HG03095 (cell line): ENCODE measurements at regions not wholly inside any gene's neighbourhood (a gene's known extent, or its start where the extent isn't known, plus 50 kb on each side); places are given as distances from the start of the nearest gene placed in this dataset.

Experiments
- ATAC-seq: cut with Tn5 transposase; IDR thresholded peaks from one replicate; pipeline ENCODE4 v1.9.1; 2021; ENCODE audit warnings: moderate library complexity; ENCODE audit not compliant: unreplicated experiment

GRCh38 chr17:77266891-77267341, 126.1 kb downstream of the SEC14L1 start:
- ATAC-seq: no peak

DNA sequence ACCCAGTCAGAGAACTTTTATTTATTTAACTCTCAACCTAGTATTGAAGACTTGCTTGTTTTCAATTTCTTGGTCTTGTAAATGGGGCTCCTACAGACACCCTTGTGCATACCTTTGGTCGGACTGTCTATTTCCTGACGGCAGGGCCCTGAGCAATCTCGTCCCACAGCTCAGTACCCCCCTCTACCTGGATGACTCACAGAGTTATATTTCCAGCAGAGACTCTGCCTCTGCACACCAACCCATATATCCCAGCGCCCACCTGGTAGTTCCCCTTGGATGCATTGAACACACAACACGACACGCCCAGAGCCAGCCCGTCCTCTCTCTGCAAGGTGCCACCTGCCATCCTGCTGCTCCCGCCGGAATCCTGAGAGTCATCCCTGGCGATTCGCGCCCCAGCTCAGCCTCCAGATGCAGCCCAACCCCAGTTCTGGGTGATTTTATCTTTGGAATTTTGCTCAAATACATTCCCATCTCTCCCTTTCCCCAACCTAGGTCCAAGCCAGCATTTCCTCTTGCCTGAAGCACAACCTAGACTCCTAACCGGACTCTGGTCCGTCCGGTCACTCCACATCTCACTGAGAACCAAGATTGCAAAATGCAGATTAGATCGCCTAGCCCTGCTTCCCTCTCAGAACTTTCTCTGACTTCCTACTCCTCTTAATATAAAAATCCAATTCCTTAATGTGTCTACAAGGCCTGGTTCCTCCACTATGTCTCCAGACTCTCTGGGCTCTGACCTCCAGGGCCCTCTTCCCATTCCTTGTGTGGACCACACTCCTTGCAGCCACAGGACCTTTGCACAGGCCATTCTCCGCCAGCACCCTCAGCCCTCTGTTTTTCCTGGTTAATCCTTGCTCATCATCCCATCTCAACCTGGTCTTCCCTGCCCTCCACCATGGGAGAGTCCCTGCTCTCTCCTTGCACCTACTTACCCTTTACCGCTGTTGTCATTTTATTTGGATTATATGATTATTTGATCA, 129.2 kb downstream of the SEC14L1 start:
- ATAC-seq: no peak

DNA sequence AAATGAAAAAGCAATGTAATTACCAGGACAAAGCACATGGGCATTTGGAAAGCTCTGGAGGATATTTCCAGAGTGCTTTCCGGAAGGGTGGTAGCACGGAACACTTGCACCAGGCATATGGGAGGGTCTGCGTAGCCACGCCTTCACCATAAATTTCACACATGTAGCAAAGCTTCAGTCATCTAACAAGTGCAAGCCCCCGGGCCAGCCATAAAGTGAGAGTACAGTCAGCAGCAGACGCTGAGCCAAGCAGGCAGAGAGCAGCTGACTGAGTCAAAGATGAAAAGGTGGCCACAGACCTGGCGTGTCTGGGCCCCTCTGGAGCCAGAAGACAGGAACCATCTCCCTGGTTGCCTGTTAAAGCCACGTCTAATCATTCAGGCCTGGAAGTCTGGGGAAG, 130.6 kb downstream of the SEC14L1 start:
- no peak for ATAC-seq

GRCh38 chr17:77273397-77274085, 132.8 kb downstream of the SEC14L1 start:
- no peak for ATAC-seq

DNA sequence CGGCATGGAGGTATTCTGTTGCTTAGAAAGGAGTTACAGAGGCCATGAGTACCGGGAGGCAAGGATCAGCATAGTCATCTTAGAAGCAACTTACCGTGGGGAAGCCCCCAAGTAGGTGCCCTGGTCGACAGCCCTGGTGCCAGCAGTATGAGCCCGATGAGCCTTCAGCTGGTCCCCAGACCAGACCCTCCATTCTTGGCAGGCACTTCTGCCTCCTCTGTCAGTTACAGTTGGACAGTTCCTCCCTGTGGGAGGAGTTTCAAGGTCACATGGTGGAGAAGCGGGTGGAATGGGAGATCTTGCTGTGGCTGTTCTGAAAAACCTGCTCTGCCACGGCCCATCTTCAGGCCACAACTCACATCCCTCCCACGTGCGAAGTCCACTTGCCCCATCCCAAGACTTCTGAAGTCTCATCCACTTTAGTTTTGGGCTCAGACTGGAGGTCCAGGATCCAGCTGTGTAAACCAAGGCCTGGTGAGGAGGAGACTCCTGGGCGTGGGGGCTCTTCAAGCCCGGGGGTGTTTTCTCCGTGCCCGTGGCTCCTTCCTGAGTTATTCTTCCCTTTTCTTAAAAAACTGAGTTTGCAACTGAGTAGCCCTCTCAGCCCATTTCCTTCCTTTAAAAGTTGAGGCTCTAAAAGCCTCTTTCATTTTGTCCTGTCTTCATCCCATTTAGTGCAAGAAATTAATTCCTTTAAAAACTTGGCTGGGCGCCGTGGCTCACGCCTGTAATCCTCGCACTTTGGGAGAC, 133.5 kb downstream of the SEC14L1 start:
- ATAC-seq: no peak

DNA sequence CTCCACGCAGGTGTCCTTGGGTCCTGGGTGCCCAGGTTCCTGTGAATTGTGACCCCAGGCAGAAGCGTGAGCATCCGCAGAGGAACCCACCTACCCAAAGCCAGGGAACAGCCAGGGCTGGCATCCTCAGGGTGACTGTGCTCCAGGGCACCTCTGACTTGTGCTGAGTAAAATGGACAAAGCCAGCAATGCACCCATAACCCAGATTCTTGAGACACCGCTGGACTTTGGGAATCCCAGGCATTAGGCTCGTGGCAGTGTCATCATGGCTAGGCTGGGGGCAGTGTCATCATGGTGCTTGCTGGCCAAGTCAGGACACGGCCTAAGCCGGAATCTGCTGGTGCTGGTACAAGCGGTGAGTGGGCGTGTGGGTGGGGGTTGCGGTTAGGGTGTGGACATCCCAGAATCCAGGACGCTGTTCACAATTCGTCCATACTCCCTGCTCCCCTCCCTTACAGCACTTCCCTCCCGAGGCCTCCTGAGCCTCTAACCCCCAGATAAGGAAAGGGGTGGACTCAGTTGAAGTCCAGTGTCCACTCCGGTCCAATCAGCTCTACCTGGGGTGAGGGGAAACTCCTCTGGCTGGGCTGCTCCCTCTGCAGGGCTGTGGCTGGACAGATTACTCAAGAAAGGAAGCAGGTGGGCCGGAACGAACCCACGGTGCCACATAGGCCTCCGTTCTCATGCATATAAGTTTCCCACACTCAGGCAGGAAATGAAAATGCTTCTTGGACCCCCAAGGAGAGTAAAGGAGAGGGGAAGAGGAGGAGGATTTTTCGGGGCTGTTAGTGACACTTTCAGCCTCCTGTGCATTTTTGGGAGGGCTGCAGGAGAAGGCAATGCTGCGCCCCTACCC, 138.9 kb downstream of the SEC14L1 start:
- ATAC-seq: no peak

GRCh38 chr17:77280304-77281121, 139.7 kb downstream of the SEC14L1 start:
- ATAC-seq: no peak

- ATAC-seq: peak; percentile 54
These were observed 140.5 kb downstream of the SEC14L1 start for GRCh38 chr17:77281122-77281903.

- no peak for ATAC-seq
These were observed 141.2 kb downstream of the SEC14L1 start for GRCh38 chr17:77281904-77282367.

DNA sequence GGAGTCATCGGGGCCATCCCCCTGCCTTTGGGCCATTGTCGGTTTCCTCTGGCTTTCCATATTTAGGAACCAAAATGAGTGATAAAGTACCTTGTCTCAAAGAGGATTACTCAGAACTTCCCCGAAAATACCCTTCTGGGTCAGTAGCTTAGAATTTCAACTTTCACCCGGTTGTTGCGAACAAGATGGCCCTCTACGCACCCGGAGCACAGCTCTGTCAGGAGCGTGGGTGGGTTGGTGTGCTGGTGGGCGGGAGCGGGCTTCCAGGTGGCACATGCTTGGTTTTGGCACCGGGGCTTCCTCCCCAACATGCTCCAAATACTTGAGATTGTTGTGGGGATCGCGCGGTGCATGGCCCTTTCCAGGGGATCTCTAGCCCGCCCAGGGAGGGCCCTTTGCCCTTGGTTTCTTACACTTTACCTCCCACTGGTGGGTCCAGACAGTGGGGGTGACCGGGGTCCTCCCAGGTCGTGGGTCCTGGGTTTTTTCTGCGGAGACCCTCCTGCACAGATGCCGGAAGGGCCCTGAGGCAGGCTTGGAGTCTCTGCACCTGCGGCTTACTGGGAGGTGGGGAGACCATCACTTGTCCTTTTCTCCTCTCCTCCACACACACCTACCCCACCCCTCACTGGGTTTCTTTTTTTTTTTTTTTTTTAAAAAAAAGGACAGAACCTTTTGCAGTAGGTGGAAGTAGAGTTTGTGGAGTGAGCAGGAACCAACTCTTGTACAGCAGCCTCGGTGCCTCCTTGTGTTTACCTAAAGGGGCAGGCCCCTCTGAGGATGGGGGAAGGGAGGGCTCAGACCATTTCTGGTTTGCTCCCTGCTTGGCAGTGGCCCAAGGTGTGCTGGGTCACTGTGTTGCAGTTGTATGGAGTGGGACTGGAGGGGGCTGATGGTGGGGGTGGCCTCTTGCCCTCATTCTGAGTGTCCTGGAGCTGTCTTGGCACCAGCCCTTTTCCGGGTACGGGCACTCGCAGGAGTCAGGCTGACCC, 142.1 kb downstream of the SEC14L1 start:
- no peak for ATAC-seq

GRCh38 chr17:77284023-77284617, 143.4 kb downstream of the SEC14L1 start:
- no peak for ATAC-seq

DNA sequence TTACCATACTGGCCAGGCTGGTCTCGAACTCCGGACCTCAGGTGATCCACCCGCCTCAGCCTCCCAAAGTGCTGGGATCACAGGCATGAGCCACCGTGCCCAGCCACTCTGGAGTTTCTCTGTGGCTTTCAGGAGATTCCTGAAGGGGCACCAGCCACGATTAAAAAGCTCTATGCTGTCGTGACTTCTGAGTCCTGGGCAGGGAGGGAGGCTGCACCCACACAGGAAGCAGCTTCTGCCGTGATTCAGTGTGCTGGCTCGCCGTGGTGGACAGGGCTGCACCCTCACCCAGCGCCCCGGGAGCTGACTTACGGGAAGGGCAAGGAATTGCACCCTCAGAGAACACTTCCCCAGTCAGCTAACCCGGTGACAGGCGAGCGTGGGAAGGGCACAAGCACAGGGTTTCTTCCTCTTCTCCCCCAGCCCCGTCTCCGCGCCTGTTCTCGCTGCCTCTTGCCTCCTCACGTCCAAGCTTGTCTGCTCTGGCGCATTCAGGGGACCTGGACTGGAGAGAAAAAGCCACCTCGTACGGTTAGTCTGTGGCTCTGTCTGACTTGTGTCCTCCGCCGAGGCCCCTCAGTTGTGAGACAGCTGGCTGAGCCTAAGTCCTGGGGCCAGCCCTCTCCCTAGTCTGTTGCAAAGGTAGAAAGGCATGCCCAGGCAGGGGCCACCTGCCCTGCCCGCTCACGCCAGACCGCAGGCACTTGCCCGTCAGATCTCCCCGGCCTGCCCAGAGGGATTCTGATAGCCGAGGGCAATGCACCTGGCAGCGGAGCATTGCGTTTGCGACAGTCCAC, 145.0 kb downstream of the SEC14L1 start:
- ATAC-seq: no peak

DNA sequence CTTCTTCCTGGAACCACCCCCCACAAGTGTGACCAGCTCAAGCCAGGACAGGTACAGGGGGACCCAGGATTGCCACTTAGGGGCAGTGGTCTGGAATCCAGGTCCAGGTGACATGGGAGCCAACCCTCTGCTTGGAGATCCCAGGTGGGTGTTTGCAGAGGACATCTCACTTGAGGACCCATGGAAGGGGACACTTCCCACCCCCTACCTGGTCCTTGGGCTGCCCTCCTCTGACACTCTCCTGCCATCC, 145.5 kb downstream of the SEC14L1 start:
- ATAC-seq: no peak

GRCh38 chr17:77286641-77287431, 146.1 kb downstream of the SEC14L1 start:
- ATAC-seq: no peak

GRCh38 chr17:77287432-77288068, 146.8 kb downstream of the SEC14L1 start:
- no peak for ATAC-seq
